Kidney (tissue), 13 donors: ENCODE measurements at regions not wholly inside any gene's neighbourhood (a gene's known extent, or its start where the extent isn't known, plus 50 kb on each side); places are given as distances from the start of the nearest gene placed in this dataset.

ENCODE experiments used
- DNase-seq, 5 donors: peaks; one replicate each; pipeline ENCODE4 v3.0.0-alpha.2; 2013 to 2020
- FAIRE-seq: peaks from 2 replicates; lab custom pipeline; 2012; peaks lifted over from hg19 to GRCh38; lab: Jason Lieb, UNC
- H3K27ac ChIP-seq, 2 donors: one replicate each; pipeline ENCODE4 v1.7.0; 2013; ENCODE audit warnings: low read depth in 2 of 2, low read length in 2 of 2, inconsistent platforms in 1 of 2
- H3K27me3 ChIP-seq: one replicate; pipeline ENCODE4 v1.7.1; 2013; ENCODE audit warnings: low read length, inconsistent platforms; ENCODE audit not compliant: control insufficient read depth, insufficient read depth
- H3K36me3 ChIP-seq, 3 donors: one replicate each; pipeline versions ENCODE4 v1.7.0 to v1.7.1; 2013; ENCODE audit warnings: low read length in 3 of 3, control low read depth in 1 of 3, inconsistent platforms in 1 of 3; ENCODE audit not compliant: insufficient read depth in 3 of 3, control insufficient read depth in 2 of 3
- H3K4me1 ChIP-seq, 3 donors: one replicate each; pipeline versions ENCODE4 v1.7.0 to v1.7.1; 2013; ENCODE audit warnings: low read length in 3 of 3, inconsistent platforms in 1 of 3, low read depth in 1 of 3; ENCODE audit not compliant: control insufficient read depth in 2 of 3, insufficient read depth in 2 of 3
- H3K4me3 ChIP-seq, 3 donors: one replicate each; pipeline versions ENCODE4 v1.7.0 to v1.8.1; 2013; ENCODE audit warnings: low read length in 3 of 3, control low read depth in 1 of 3, inconsistent platforms in 1 of 3
- H3K9ac ChIP-seq, 3 donors: one replicate each; pipeline versions ENCODE4 v1.7.0 to v1.7.1; 2013; ENCODE audit warnings: low read length in 3 of 3, control low read depth in 1 of 3, inconsistent platforms in 1 of 3
- H3K9me3 ChIP-seq, 3 donors: one replicate each; pipeline versions ENCODE4 v1.7.0 to v1.7.1; 2013; ENCODE audit warnings: low read length in 3 of 3, control low read depth in 1 of 3, inconsistent platforms in 1 of 3; ENCODE audit not compliant: control insufficient read depth in 2 of 3, insufficient read depth in 1 of 3
- CTCF ChIP-seq: IDR thresholded peaks from 3 replicates; pipeline ENCODE4 v1.5.1; 2012; ENCODE audit warnings: mild to moderate bottlenecking, moderate library complexity, borderline replicate concordance; ENCODE audit not compliant: insufficient read depth; ENCODE audit errors: extremely low read depth
- intact Hi-C: fragments of 100-400 bp; cut with DNase I; formaldehyde crosslinking; loops from one replicate; pipeline ENCODE4 v1.11.1; 2022
- donor health status: control.
- donor health status: control.
- donor health status: control.
- donor health status: control.
- donor health status: control.
- donor health status: DM: yes; HTN: yes; CAD: no.
- donor health status: Normal renal cell carcinoma (clear cell type).

DNA sequence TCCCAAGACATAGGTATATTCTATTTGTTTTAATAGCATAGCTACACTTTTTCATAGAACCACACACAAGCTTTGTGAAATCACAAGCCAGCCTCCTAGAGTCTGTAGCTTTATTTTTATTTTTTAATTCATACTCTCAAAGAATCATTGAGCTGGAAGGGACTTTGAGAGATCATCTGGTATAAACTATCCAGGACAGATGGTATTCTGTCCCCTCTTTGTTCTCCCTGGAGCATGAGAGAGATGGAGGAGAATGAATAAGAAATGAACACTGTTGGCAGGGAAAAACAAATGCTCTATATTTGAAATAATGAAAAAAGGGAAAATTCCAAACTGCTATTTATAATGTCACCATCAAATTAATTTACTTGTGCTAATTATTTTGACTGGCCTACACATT is 338.7 kb upstream of the IL12A start:
- no peak overlapping the region for H3K27ac ChIP-seq
- no peak for FAIRE-seq
- intact Hi-C loops, result no loop called here
- no peak for DNase-seq
- no peaks in the 10 kb centered on the region for H3K9me3 ChIP-seq
- H3K36me3 ChIP-seq, result no peaks in the 10 kb centered on the region
- no peak overlapping the region for H3K4me3 ChIP-seq
- H3K9ac ChIP-seq, result no peak overlapping the region
- H3K27me3 ChIP-seq, result no peaks in the 10 kb centered on the region
- TF ChIP-seq CTCF, result no peak
- H3K4me1 ChIP-seq, result no peaks in the 10 kb centered on the region

DNA sequence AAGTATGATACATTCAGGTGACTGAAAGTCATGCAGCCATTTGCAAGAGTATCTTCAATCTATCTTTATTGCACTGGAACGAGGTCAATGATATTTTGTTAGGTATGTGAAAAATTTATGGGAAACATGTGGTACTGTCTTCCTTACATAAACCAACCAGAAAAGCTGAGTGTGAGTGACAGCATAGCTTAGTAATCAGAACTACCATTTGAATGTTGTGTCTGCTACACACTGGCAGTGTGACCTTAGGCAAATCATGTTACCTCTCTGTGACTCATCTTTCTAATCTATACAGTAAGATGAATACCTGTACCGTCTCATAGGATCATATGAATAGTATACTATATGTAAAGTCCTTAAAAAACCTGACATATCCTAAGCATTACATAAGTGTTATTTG is 337.9 kb upstream of the IL12A start:
- no peak overlapping the region for H3K27ac ChIP-seq
- no peak for FAIRE-seq
- no peaks in the 10 kb centered on the region for H3K4me1 ChIP-seq
- H3K9ac ChIP-seq, result no peak overlapping the region
- H3K36me3 ChIP-seq, result no peaks in the 10 kb centered on the region
- H3K4me3 ChIP-seq, result no peak overlapping the region
- intact Hi-C loops, result no loop called here
- H3K9me3 ChIP-seq, result no peaks in the 10 kb centered on the region
- H3K27me3 ChIP-seq, result no peaks in the 10 kb centered on the region
- no peak for DNase-seq
- no peak for TF ChIP-seq CTCF

DNA sequence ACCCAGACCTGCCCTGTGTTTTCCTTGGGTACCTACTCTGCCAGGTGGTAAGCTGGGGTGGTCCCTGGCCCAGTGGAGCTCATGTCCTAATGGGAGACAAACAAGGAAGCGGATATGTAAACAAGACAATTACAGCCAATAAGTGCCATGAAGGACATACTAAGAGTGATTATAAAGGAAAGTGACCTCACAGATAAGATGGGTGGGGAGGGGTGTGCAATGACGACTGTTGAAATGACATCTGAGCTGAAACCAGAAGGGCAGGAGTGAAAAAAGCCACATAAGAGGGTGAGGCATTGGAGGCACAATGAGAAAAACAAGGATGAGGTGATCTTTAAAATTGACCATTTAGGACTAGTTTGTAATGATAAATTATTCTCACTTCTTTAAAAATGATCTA is 336.2 kb upstream of the IL12A start:
- Histone ChIP-seq H3K4me3 (no peak overlapping the region), H3K27ac (no peak overlapping the region), H3K36me3 (no peaks in the 10 kb centered on the region), H3K27me3 (no peaks in the 10 kb centered on the region), H3K9me3 (no peaks in the 10 kb centered on the region), H3K4me1 (no peaks in the 10 kb centered on the region), H3K9ac (no peak overlapping the region)
- FAIRE-seq (no peak), DNase-seq (no peak)
- intact Hi-C loops, result no loop called here
- TF ChIP-seq CTCF, result no peak
